PC-3 (cell line): ENCODE measurements at regions not wholly inside any gene's neighbourhood (a gene's known extent, or its start where the extent isn't known, plus 50 kb on each side); places are given as distances from the start of the nearest gene placed in this dataset.

ENCODE experiments used
- EZH2phosphoT487 ChIP-seq: fragments of 300-600 bp; sonication (generic); IDR thresholded peaks from 2 replicates; pipeline ENCODE4 v1.6.1; 2018; ENCODE audit warnings: mild to moderate bottlenecking, antibody characterized with exemption, low read length, borderline replicate concordance
- TF ChIP-seq, protein P1 (sequence below): fragments of 300-600 bp; sonication (generic); conservative IDR thresholded peaks from 2 replicates; pipeline ENCODE4 v1.5.1; 2017; ENCODE audit warnings: antibody characterized with exemption, low read depth, mild to moderate bottlenecking, low read length

GRCh38 chr16:52078716-52079655 is 468.0 kb downstream of the TOX3 start:
- TF ChIP-seq, protein P1, sequence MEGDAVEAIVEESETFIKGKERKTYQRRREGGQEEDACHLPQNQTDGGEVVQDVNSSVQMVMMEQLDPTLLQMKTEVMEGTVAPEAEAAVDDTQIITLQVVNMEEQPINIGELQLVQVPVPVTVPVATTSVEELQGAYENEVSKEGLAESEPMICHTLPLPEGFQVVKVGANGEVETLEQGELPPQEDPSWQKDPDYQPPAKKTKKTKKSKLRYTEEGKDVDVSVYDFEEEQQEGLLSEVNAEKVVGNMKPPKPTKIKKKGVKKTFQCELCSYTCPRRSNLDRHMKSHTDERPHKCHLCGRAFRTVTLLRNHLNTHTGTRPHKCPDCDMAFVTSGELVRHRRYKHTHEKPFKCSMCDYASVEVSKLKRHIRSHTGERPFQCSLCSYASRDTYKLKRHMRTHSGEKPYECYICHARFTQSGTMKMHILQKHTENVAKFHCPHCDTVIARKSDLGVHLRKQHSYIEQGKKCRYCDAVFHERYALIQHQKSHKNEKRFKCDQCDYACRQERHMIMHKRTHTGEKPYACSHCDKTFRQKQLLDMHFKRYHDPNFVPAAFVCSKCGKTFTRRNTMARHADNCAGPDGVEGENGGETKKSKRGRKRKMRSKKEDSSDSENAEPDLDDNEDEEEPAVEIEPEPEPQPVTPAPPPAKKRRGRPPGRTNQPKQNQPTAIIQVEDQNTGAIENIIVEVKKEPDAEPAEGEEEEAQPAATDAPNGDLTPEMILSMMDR = no peak
- no peak for TF ChIP-seq EZH2phosphoT487
